PC-3 (cell line): ENCODE measurements at regions not wholly inside any gene's neighbourhood (a gene's known extent, or its start where the extent isn't known, plus 50 kb on each side); places are given as distances from the start of the nearest gene placed in this dataset.

Experiments used
- EZH2 ChIP-seq: fragments of 300-600 bp; sonication (generic); IDR thresholded peaks from one replicate; pipeline ENCODE4 v1.6.1; 2017; ENCODE audit warnings: antibody characterized with exemption, mild to moderate bottlenecking, low read length; ENCODE audit not compliant: unreplicated experiment
- EZH2phosphoT487 ChIP-seq: fragments of 300-600 bp; sonication (generic); IDR thresholded peaks from 2 replicates; pipeline ENCODE4 v1.6.1; 2018; ENCODE audit warnings: mild to moderate bottlenecking, antibody characterized with exemption, low read length, borderline replicate concordance
- TF ChIP-seq, protein P1 (sequence below): fragments of 300-600 bp; sonication (generic); conservative IDR thresholded peaks from 2 replicates; pipeline ENCODE4 v1.5.1; 2017; ENCODE audit warnings: antibody characterized with exemption, low read depth, mild to moderate bottlenecking, low read length

DNA sequence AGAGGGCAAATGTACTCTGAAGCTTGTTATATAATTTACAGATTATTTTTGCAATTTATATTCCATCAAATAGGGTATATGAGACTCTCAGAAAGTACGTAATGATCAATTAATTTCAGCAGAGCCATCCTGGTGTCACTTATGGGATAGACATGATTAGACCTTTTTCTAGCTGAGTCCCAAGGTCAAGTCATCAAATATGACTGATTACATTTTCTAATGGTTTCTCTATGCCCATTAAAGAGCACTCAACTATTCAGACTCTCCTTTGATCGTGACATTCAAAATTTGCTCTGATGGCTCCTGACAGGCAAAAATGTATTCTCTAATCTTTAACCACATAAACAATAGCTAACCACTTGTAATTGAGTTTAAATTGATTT, 469.2 kb downstream of the COG6 start:
- TF ChIP-seq, protein P1, sequence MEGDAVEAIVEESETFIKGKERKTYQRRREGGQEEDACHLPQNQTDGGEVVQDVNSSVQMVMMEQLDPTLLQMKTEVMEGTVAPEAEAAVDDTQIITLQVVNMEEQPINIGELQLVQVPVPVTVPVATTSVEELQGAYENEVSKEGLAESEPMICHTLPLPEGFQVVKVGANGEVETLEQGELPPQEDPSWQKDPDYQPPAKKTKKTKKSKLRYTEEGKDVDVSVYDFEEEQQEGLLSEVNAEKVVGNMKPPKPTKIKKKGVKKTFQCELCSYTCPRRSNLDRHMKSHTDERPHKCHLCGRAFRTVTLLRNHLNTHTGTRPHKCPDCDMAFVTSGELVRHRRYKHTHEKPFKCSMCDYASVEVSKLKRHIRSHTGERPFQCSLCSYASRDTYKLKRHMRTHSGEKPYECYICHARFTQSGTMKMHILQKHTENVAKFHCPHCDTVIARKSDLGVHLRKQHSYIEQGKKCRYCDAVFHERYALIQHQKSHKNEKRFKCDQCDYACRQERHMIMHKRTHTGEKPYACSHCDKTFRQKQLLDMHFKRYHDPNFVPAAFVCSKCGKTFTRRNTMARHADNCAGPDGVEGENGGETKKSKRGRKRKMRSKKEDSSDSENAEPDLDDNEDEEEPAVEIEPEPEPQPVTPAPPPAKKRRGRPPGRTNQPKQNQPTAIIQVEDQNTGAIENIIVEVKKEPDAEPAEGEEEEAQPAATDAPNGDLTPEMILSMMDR: no peak
- TF ChIP-seq EZH2: no peak
- no peak for TF ChIP-seq EZH2phosphoT487
